22Rv1 (cell line): ENCODE measurements at regions not wholly inside any gene's neighbourhood (a gene's known extent, or its start where the extent isn't known, plus 50 kb on each side); places are given as distances from the start of the nearest gene placed in this dataset.

Source experiments
- H3K27ac ChIP-seq: fragments of 450-650 bp; 2 replicates; pipeline ENCODE4 v1.5.1; 2017
- CTCF ChIP-seq: fragments of 450-650 bp; IDR thresholded peaks from 2 replicates; pipeline ENCODE4 v1.5.1; 2017; ENCODE audit warnings: mild to moderate bottlenecking
- ZFX ChIP-seq: fragments of 450-650 bp; IDR thresholded peaks from 2 replicates; pipeline ENCODE4 v1.6.1; 2017; ENCODE audit warnings: antibody characterized with exemption, borderline replicate concordance

GRCh38 chr2:196233021-196233804 lies 61.8 kb upstream of the STK17B start:
- no peak for TF ChIP-seq CTCF
- no peak for TF ChIP-seq ZFX
- H3K27ac ChIP-seq, result peak overlapping the region; percentile 47

GRCh38 chr2:196233805-196234475 lies 62.6 kb upstream of the STK17B start:
- no peak for TF ChIP-seq CTCF
- no peak for TF ChIP-seq ZFX
- H3K27ac ChIP-seq, result peak overlapping the region; percentile 47

GRCh38 chr2:196234672-196235071 lies 63.3 kb upstream of the STK17B start:
- no peak for TF ChIP-seq ZFX
- no peak overlapping the region for H3K27ac ChIP-seq

GRCh38 chr2:196238836-196239380 lies 67.5 kb upstream of the STK17B start:
- TF ChIP-seq CTCF (no peak), ZFX (no peak)
- no peak overlapping the region for H3K27ac ChIP-seq

- no peak for TF ChIP-seq ZFX
- TF ChIP-seq CTCF, result no peak
Measured at GRCh38 chr2:196239622-196240587, 68.5 kb upstream of the STK17B start.

GRCh38 chr2:196241175-196241574 lies 69.8 kb upstream of the STK17B start:
- TF ChIP-seq CTCF (no peak), ZFX (no peak)
- no peak overlapping the region for H3K27ac ChIP-seq

More at GRCh38 chr2:196239622-196240587, 68.5 kb upstream of the STK17B start:
- H3K27ac ChIP-seq, result no peak overlapping the region

- TF ChIP-seq ZFX (no peak), CTCF (no peak)
- no peak overlapping the region for H3K27ac ChIP-seq
Measured at GRCh38 chr2:196242131-196242620, 70.8 kb upstream of the STK17B start.
